Esophagus squamous epithelium (tissue), 5 donors: ENCODE measurements at regions not wholly inside any gene's neighbourhood (a gene's known extent, or its start where the extent isn't known, plus 50 kb on each side); places are given as distances from the start of the nearest gene placed in this dataset.

Experiments
- DNase-seq: peaks from one replicate; lab custom pipeline; 2025; lab: John Stamatoyannopoulos, UW
- H3K27ac ChIP-seq, 4 donors: fragments of 200-600 bp; sonication (generic); one replicate each; pipeline ENCODE4 v1.5.1; 2016 to 2019; ENCODE audit warnings: mild to moderate bottlenecking in 1 of 4
- H3K27me3 ChIP-seq, 4 donors: fragments of 200-600 bp; sonication (generic); 1 replicate in 3 of 4; 2 replicates in 1 of 4; pipeline versions ENCODE4 v1.5.1 to v1.6.0; 2017 to 2021; ENCODE audit warnings: antibody characterized with exemption in 1 of 4
- H3K36me3 ChIP-seq, 3 donors: fragments of 200-600 bp; sonication (generic); one replicate each; pipeline ENCODE4 v1.5.1; 2016 to 2019
- H3K4me1 ChIP-seq, 3 donors: fragments of 200-600 bp; sonication (generic); one replicate each; pipeline ENCODE4 v1.5.1; 2017 to 2019
- H3K4me3 ChIP-seq, 4 donors: fragments of 200-600 bp; sonication (generic); 1 replicate in 3 of 4; 2 replicates in 1 of 4; pipeline ENCODE4 v1.5.1; 2016 to 2019; ENCODE audit warnings: mild to moderate bottlenecking in 2 of 4, moderate library complexity in 1 of 4
- H3K9me3 ChIP-seq, 3 donors: fragments of 200-600 bp; sonication (generic); one replicate each; pipeline ENCODE4 v1.5.1; 2016 to 2019
- CTCF ChIP-seq, 6 experiments: fragments of 450-650 bp in 4 of 6; fragments of 200-600 bp in 2 of 6; sonication (generic) in 2 of 6; IDR thresholded peaks; one replicate each; pipeline ENCODE4 v1.5.1; 2016 to 2019; ENCODE audit warnings: antibody characterized with exemption in 6 of 6, mild to moderate bottlenecking in 4 of 6, moderate library complexity in 4 of 6
- POLR2A ChIP-seq, 4 donors: fragments of 450-650 bp; IDR thresholded peaks; one replicate each; pipeline ENCODE4 v1.6.1; 2017; ENCODE audit warnings: antibody characterized with exemption in 4 of 4, mild to moderate bottlenecking in 4 of 4, moderate library complexity in 3 of 4
- WGBS, 2 donors: methylation state at CpG; one replicate each; pipeline ENCODE4 v1.1.5; 2018; 5-methylcytosine and 5-hydroxymethylcytosine counted together
- intact Hi-C: fragments of 100-400 bp; cut with DNase I; formaldehyde crosslinking; loops from one replicate; pipeline ENCODE4 v1.15.0; 2022
- donor health status: DM: yes; HTN: yes; CAD: no.

GRCh38 chr3:109903100-109903499 is 565.8 kb upstream of the DPPA4 start:
- Histone ChIP-seq H3K4me3 (no peak overlapping the region), H3K4me1 (no peaks in the 10 kb centered on the region), H3K27ac (no peak overlapping the region), H3K9me3 (peaks cover 0 to 3% (median 0%) of the 10 kb centered on the region in 3 donors), H3K27me3 (no peaks in the 10 kb centered on the region), H3K36me3 (no peaks in the 10 kb centered on the region)
- DNase-seq = no peak
- 42 to 52% methylated on average over 2 of the region's 2 CpGs for WGBS, 2 donors
- intact Hi-C loops = no loop called here
- TF ChIP-seq CTCF (IDR thresholded peaks at IDR 0.05) (no peak), POLR2A (IDR thresholded peaks at IDR 0.05) (no peak)

GRCh38 chr3:109910772-109911171 is 573.4 kb upstream of the DPPA4 start:
- H3K4me1 ChIP-seq = no peaks in the 10 kb centered on the region
- no peak for DNase-seq
- H3K27me3 ChIP-seq = no peaks in the 10 kb centered on the region
- H3K36me3 ChIP-seq = no peaks in the 10 kb centered on the region
- no peak overlapping the region for H3K27ac ChIP-seq
- H3K4me3 ChIP-seq = no peak overlapping the region
- H3K9me3 ChIP-seq = peaks cover 0 to 3% (median 0%) of the 10 kb centered on the region in 3 donors
- TF ChIP-seq CTCF (IDR thresholded peaks at IDR 0.05) = no peak
- TF ChIP-seq POLR2A (IDR thresholded peaks at IDR 0.05) = no peak
- intact Hi-C loops = no loop called here
- WGBS, 2 donors = 50 to 60% methylated on average over 3 of the region's 6 CpGs

GRCh38 chr3:109918740-109919139 is 581.4 kb upstream of the DPPA4 start:
- Histone ChIP-seq H3K27ac (no peak overlapping the region), H3K36me3 (no peaks in the 10 kb centered on the region), H3K4me3 (no peak overlapping the region), H3K27me3 (no peaks in the 10 kb centered on the region), H3K9me3 (no peaks in the 10 kb centered on the region), H3K4me1 (no peaks in the 10 kb centered on the region)
- no peak for DNase-seq
- 23% methylated on average over 2 of the region's 2 CpGs for WGBS, 2 donors
- intact Hi-C loops = no loop called here
- TF ChIP-seq CTCF (IDR thresholded peaks at IDR 0.05) (no peak), POLR2A (IDR thresholded peaks at IDR 0.05) (no peak)

GRCh38 chr3:109920749-109921148 is 583.4 kb upstream of the DPPA4 start:
- H3K27me3 ChIP-seq = no peaks in the 10 kb centered on the region
- no peaks in the 10 kb centered on the region for H3K36me3 ChIP-seq
- DNase-seq = no peak
- no peak overlapping the region for H3K4me3 ChIP-seq
- H3K27ac ChIP-seq = no peak overlapping the region
- 92 to 98% methylated on average over 2 of the region's 2 CpGs for WGBS, 2 donors
- intact Hi-C loops = no loop called here
- no peak for TF ChIP-seq CTCF (IDR thresholded peaks at IDR 0.05)
- TF ChIP-seq POLR2A (IDR thresholded peaks at IDR 0.05) = no peak
- no peaks in the 10 kb centered on the region for H3K4me1 ChIP-seq
- H3K9me3 ChIP-seq = no peaks in the 10 kb centered on the region

- intact Hi-C loops = no loop called here
Measured at GRCh38 chr3:109921509-109921908, 584.2 kb upstream of the DPPA4 start.

More at GRCh38 chr3:109921509-109921908, 584.2 kb upstream of the DPPA4 start:
- Histone ChIP-seq H3K27ac (no peak overlapping the region), H3K36me3 (no peaks in the 10 kb centered on the region), H3K4me3 (no peak overlapping the region), H3K4me1 (no peaks in the 10 kb centered on the region), H3K27me3 (no peaks in the 10 kb centered on the region), H3K9me3 (no peaks in the 10 kb centered on the region)
- no peak for DNase-seq
- TF ChIP-seq CTCF (IDR thresholded peaks at IDR 0.05) (no peak), POLR2A (IDR thresholded peaks at IDR 0.05) (no peak)
- WGBS, 2 donors = 64 to 83% methylated on average over 5 of the region's 5 CpGs
